Left colon (tissue), 2 donors: ENCODE measurements at regions not wholly inside any gene's neighbourhood (a gene's known extent, or its start where the extent isn't known, plus 50 kb on each side); places are given as distances from the start of the nearest gene placed in this dataset.

Experiments
- ATAC-seq: fragments of 200-7000 bp; cut with Tn5 transposase; one replicate; pipeline ENCODE4 v1.9.1; 2020; ENCODE audit warnings: mild to moderate bottlenecking, moderate library complexity
- DNase-seq, 2 donors: peaks; one replicate each; pipeline ENCODE4 v3.0.0-alpha.2; 2020
- intact Hi-C, 2 donors: fragments of 100-400 bp; cut with DNase I in 1 of 2; cut with micrococcal nuclease in 1 of 2; formaldehyde crosslinking; loops; one replicate each; pipeline versions ENCODE4 v1.11.2 to v1.14.0; 2022; cut with DNase I, micrococcal nuclease
- donor health status: DM: no; HTN: no; CAD: no.
- donor health status: DM: yes; HTN: yes; CAD: no.

GRCh38 chr13:65857942-65858565 is 1372.1 kb downstream of the PCDH9 start:
- intact Hi-C loops = no loop called here
- DNase-seq (no peak), ATAC-seq (no peak)

- no peak for DNase-seq
- intact Hi-C loops = no loop called here
Measured at GRCh38 chr13:65856431-65856830, 1373.7 kb downstream of the PCDH9 start.

GRCh38 chr13:65855242-65855805 is 1374.8 kb downstream of the PCDH9 start:
- intact Hi-C loops = no loop called here
- DNase-seq = no peak
- no peak for ATAC-seq

More at GRCh38 chr13:65856431-65856830, 1373.7 kb downstream of the PCDH9 start:
- ATAC-seq = no peak

- no peak for DNase-seq
- ATAC-seq = no peak
- intact Hi-C loops = no loop called here
Measured at GRCh38 chr13:65854431-65854830, 1375.7 kb downstream of the PCDH9 start.

- DNase-seq (no peak), ATAC-seq (no peak)
- intact Hi-C loops = no loop called here
Measured at GRCh38 chr13:65844266-65844841, 1385.8 kb downstream of the PCDH9 start.

- intact Hi-C loops = no loop called here
- ATAC-seq (no peak), DNase-seq (no peak)
Measured at GRCh38 chr13:65843314-65843731, 1386.8 kb downstream of the PCDH9 start.

- intact Hi-C loops = no loop called here
- ATAC-seq (no peak), DNase-seq (no peak)
Measured at GRCh38 chr13:65841156-65841555, 1389.0 kb downstream of the PCDH9 start.

GRCh38 chr13:65836066-65836465 is 1394.1 kb downstream of the PCDH9 start:
- no peak for ATAC-seq
- DNase-seq = no peak
- intact Hi-C loops = no loop called here

GRCh38 chr13:65834897-65835296 is 1395.2 kb downstream of the PCDH9 start:
- intact Hi-C loops = no loop called here
- DNase-seq (no peak), ATAC-seq (no peak)

GRCh38 chr13:65830411-65831205 is 1399.5 kb downstream of the PCDH9 start:
- DNase-seq (no peak), ATAC-seq (no peak)
- intact Hi-C loops = no loop called here

- intact Hi-C loops = no loop called here
- DNase-seq = no peak
- ATAC-seq = no peak
Measured at GRCh38 chr13:65829241-65830008, 1400.7 kb downstream of the PCDH9 start.

- ATAC-seq (no peak), DNase-seq (no peak)
- intact Hi-C loops = no loop called here
Measured at GRCh38 chr13:65826657-65827056, 1403.5 kb downstream of the PCDH9 start.

GRCh38 chr13:65825039-65825438 is 1405.1 kb downstream of the PCDH9 start:
- intact Hi-C loops = no loop called here
- ATAC-seq (no peak), DNase-seq (no peak)

- intact Hi-C loops = no loop called here
- ATAC-seq = no peak
- DNase-seq = no peak
Measured at GRCh38 chr13:65808061-65808460, 1422.1 kb downstream of the PCDH9 start.

- DNase-seq (no peak), ATAC-seq (no peak)
- intact Hi-C loops = no loop called here
Measured at GRCh38 chr13:65803530-65804392, 1426.4 kb downstream of the PCDH9 start.

GRCh38 chr13:65789815-65790214 is 1440.3 kb downstream of the PCDH9 start:
- ATAC-seq (no peak), DNase-seq (no peak)
- intact Hi-C loops = no loop called here

- ATAC-seq (no peak), DNase-seq (no peak)
- intact Hi-C loops = no loop called here
Measured at GRCh38 chr13:65787082-65787481, 1443.1 kb downstream of the PCDH9 start.

- DNase-seq (no peak), ATAC-seq (no peak)
- intact Hi-C loops = no loop called here
Measured at GRCh38 chr13:65784088-65784816, 1445.9 kb downstream of the PCDH9 start.
